Right lobe of liver (tissue), 6 donors: ENCODE measurements at regions not wholly inside any gene's neighbourhood (a gene's known extent, or its start where the extent isn't known, plus 50 kb on each side); places are given as distances from the start of the nearest gene placed in this dataset.
"Not testable (repeated sequence)": the region's sequence is repeated elsewhere in the genome, so short reads cannot be mapped to it uniquely, and the experiment has no call there.

Experiments used
- ATAC-seq, 4 donors: fragments of 200-7000 bp; cut with Tn5 transposase; one replicate each; pipeline ENCODE4 v1.9.1; 2020; ENCODE audit warnings: mild to moderate bottlenecking in 4 of 4, moderate library complexity in 4 of 4
- DNase-seq, 3 donors: peaks; one replicate each; pipeline ENCODE4 v3.0.0-alpha.2; 2020
- H3K27ac ChIP-seq, 3 donors: fragments of 200-600 bp; one replicate each; pipeline ENCODE4 v1.8.0; 2022
- H3K27me3 ChIP-seq, 2 donors: fragments of 200-600 bp; one replicate each; pipeline ENCODE4 v1.8.0; 2022
- H3K36me3 ChIP-seq, 4 donors: fragments of 200-600 bp; sonication (generic) in 1 of 4; one replicate each; pipeline versions ENCODE4 v1.5.1 to v1.8.0; 2017 to 2022; ENCODE audit warnings: control low read depth in 1 of 4
- H3K4me1 ChIP-seq, 4 donors: fragments of 200-600 bp; sonication (generic) in 1 of 4; one replicate each; pipeline versions ENCODE4 v1.5.1 to v1.8.0; 2017 to 2022; ENCODE audit warnings: control low read depth in 1 of 4
- H3K4me3 ChIP-seq, 3 donors: fragments of 200-600 bp; one replicate each; pipeline ENCODE4 v1.8.0; 2022
- H3K9me3 ChIP-seq, 4 donors: fragments of 200-600 bp; sonication (generic) in 1 of 4; one replicate each; pipeline versions ENCODE4 v1.5.1 to v1.8.0; 2017 to 2022; ENCODE audit warnings: control low read depth in 1 of 4
- CTCF ChIP-seq, 4 donors: fragments of 200-600 bp in 3 of 4; fragments of 450-650 bp in 1 of 4; IDR thresholded peaks; one replicate each; pipeline versions ENCODE4 v1.5.1 to v1.8.0; 2016 to 2022; ENCODE audit warnings: antibody characterized with exemption in 4 of 4, mild to moderate bottlenecking in 2 of 4
- POLR2A ChIP-seq: fragments of 450-650 bp; IDR thresholded peaks from one replicate; pipeline ENCODE4 v1.6.1; 2017; ENCODE audit warnings: antibody characterized with exemption, mild to moderate bottlenecking
- WGBS: methylation state at CpG from one replicate; pipeline ENCODE4 v1.1.6; 2018; ENCODE audit warnings: low coverage, low lambda C conversion rate; ENCODE audit not compliant: insufficient coverage; ENCODE audit errors: missing lambda C conversion rate; 5-methylcytosine and 5-hydroxymethylcytosine counted together
- intact Hi-C, 2 donors: fragments of 100-400 bp; cut with DNase I; formaldehyde crosslinking; loops; one replicate each; pipeline versions ENCODE4 v1.11.2 to v1.14.1; 2022
- donor health status: DM: no; HTN: yes; CAD: no.
- donor health status: DM: no; HTN: no; CAD: no.
- donor health status: DM: no; HTN: no; CAD: no.
- donor health status: DM: no; HTN: yes; CAD: no.
- donor health status: DM: no; HTN: yes; CAD: no.

DNA sequence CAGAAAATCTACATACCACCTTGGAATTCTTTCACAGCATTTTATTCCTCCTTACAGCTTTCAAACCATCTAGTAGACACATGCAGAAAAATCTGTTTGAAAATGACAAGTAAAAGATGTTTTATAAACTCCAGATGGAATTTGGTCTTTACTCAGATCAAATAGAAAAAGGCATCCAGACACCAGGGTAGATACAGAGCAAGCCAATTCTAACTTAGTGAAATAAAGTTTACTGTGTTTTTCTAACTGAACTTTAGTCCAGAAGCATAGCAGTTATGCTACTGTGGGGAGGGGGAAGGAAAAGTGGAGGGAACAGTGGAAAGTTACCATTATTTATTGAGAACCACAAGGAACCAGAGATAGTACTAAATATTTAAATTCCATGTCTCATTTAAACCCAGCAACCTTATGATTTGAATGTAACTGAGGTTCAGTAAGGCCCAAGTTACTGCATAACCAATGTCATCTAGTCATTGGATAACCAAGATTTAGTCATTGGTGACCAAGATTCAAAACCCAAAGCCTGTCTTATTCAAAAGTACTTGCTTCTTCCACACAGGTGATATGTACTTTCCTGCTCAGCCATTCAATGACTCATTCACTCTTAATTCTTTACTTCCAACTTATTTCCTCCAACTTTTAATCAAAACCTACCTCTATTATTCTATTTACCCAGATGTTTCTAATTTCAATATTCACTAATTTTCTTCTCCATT is 57.7 kb downstream of the RAD51AP2 start:
- H3K36me3 ChIP-seq = no peaks in the 10 kb centered on the region
- ATAC-seq (peak in 1 of 4 donors; percentile 17), DNase-seq (no peak)
- TF ChIP-seq POLR2A = no peak
- no peak for TF ChIP-seq CTCF (IDR thresholded peaks at IDR 0.05)
- intact Hi-C loops = no loop called here
- no peak overlapping the region for H3K27ac ChIP-seq
- no peaks in the 10 kb centered on the region for H3K9me3 ChIP-seq
- H3K4me3 ChIP-seq = no peak overlapping the region
- no peaks in the 10 kb centered on the region for H3K4me1 ChIP-seq
- H3K27me3 ChIP-seq = no peaks in the 10 kb centered on the region

DNA sequence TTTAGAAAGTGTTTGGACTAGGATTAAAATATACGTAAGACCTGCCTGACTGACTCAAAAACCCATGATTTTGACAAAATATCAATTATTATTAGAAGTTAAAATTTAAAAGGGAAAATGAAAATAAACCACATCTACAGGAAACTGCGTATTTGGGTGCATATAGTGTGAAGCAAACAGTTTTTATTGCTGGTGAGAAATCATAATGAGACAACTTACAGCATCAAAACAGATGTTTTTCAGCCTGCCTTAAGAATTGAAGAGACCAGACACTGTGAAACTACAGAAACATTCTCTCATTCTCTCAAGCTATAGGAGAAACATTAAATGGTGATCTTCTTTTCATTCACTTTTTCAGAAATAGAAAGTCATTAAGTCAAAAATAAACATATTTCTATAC is 62.9 kb downstream of the RAD51AP2 start:
- intact Hi-C loops = no loop called here

DNA sequence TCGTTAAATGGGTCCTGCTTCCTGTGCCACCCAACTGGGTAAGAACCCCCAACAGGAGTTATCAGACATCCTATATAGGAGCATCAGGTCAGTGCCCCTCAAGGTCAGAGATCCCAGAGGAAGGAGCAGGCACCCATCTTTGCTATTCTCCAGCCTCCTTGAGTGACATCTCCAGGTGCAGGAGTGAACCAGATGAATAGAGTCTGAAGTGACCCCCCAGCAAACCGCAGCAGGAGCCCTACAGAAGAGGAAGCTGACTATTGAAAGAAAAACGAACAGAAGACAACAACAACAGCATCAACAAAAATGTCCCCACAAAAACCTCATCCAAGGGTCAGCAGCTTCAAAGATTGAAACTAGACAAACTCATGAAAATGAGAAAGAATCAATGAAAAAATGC is 72.0 kb downstream of the RAD51AP2 start:
- WGBS = 58% methylated on average over 2 of the region's 3 CpGs
- H3K36me3 ChIP-seq, H3K4me3 ChIP-seq, H3K27ac ChIP-seq, H3K9me3 ChIP-seq, intact Hi-C loops, H3K4me1 ChIP-seq, H3K27me3 ChIP-seq, DNase-seq, ATAC-seq: not testable (repeated sequence)

More for the DNA sequence above, 62.9 kb downstream of the RAD51AP2 start:
- DNase-seq (no peak), ATAC-seq (no peak)
- WGBS = 43% methylated on average over 2 of the region's 2 CpGs
- no peaks in the 10 kb centered on the region for H3K36me3 ChIP-seq
- no peak overlapping the region for H3K4me3 ChIP-seq
- no peak overlapping the region for H3K27ac ChIP-seq
- no peak for TF ChIP-seq POLR2A
- no peak for TF ChIP-seq CTCF (IDR thresholded peaks at IDR 0.05)
- H3K27me3 ChIP-seq = no peaks in the 10 kb centered on the region
- no peaks in the 10 kb centered on the region for H3K4me1 ChIP-seq
- H3K9me3 ChIP-seq = no peaks in the 10 kb centered on the region

DNA sequence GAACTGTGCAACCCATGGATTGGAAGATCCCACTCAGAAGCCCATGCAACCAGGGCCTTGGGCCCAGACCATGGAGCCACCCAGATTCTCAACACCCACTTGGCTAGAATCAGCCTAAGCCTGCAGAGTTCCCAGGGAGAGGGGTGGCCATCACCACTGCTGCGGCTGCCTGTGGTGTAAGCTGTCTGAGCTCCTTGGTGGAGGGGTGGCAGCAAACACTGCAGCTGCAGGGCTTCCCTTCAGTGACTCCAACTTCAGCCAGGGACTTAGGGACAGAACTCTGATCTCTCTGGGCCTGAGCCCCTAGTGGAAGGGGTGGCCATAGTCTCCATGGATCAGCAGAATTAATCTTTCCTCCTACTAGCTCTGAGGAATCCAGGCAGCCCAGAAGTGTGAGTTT is 72.5 kb downstream of the RAD51AP2 start:
- intact Hi-C loops = no loop called here
- H3K4me3 ChIP-seq = no peak overlapping the region
- no peak overlapping the region for H3K27ac ChIP-seq
- no peaks in the 10 kb centered on the region for H3K36me3 ChIP-seq
- TF ChIP-seq CTCF (IDR thresholded peaks at IDR 0.05) (no peak), POLR2A (no peak)
- DNase-seq = no peak
- H3K27me3 ChIP-seq = no peaks in the 10 kb centered on the region
- ATAC-seq = no peak
- no peaks in the 10 kb centered on the region for H3K9me3 ChIP-seq
- no peaks in the 10 kb centered on the region for H3K4me1 ChIP-seq
- no CpG with 5 or more reads among the region's 1 CpG for WGBS

DNA sequence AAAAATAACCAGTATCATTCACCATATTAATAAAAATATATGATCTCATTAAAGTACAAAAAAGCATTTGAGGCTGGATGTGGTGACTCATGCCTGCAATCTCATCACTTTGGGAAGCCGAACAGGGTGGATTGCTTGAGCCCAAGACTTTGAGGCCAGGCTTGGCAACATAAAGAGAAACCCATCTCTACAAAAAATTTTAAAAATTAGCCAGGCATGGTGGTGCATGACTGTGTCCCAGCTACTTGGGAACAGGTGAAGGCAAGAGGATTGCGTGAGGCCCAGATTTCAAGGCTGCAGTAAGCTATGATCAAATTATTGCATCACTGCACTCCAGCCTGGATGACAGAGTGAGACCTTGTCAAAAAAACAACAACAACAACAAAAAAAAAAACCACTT is 75.9 kb downstream of the RAD51AP2 start:
- H3K4me3 ChIP-seq = no peak overlapping the region
- H3K27me3 ChIP-seq = no peaks in the 10 kb centered on the region
- H3K9me3 ChIP-seq = no peaks in the 10 kb centered on the region
- no peaks in the 10 kb centered on the region for H3K4me1 ChIP-seq
- TF ChIP-seq POLR2A = no peak
- no peak for TF ChIP-seq CTCF (IDR thresholded peaks at IDR 0.05)
- 94% methylated on average over 2 of the region's 2 CpGs for WGBS
- H3K27ac ChIP-seq = no peak overlapping the region
- H3K36me3 ChIP-seq = no peaks in the 10 kb centered on the region
- DNase-seq = no peak
- intact Hi-C loops = no loop called here
- no peak for ATAC-seq
